Mesodermal cell (in vitro differentiated cells): ENCODE measurements at regions not wholly inside any gene's neighbourhood (a gene's known extent, or its start where the extent isn't known, plus 50 kb on each side); places are given as distances from the start of the nearest gene placed in this dataset.

Experiments
- H3K27ac ChIP-seq: 2 replicates; pipeline ENCODE4 v1.7.0; 2013; ENCODE audit warnings: mild to moderate bottlenecking, low read depth, low read length, moderate library complexity; ENCODE audit not compliant: severe bottlenecking
- H3K36me3 ChIP-seq: 2 replicates; pipeline ENCODE4 v1.7.1; 2013; ENCODE audit warnings: mild to moderate bottlenecking, low read length, moderate library complexity; ENCODE audit not compliant: control insufficient read depth, insufficient read depth
- H3K4me1 ChIP-seq: one replicate; pipeline ENCODE4 v1.7.1; 2013; ENCODE audit warnings: mild to moderate bottlenecking, low read length; ENCODE audit not compliant: insufficient read depth, control insufficient read depth, poor library complexity, severe bottlenecking
- H3K4me3 ChIP-seq: 2 replicates; pipeline ENCODE4 v1.7.0; 2013; ENCODE audit warnings: low read length, control low read depth, mild to moderate bottlenecking; ENCODE audit not compliant: insufficient read depth, poor library complexity, severe bottlenecking; ENCODE audit errors: extremely low read depth
- H3K9me3 ChIP-seq: 2 replicates; pipeline ENCODE4 v1.7.1; 2013; ENCODE audit warnings: mild to moderate bottlenecking, low read length, moderate library complexity; ENCODE audit not compliant: control insufficient read depth
- WGBS, 2 experiments: methylation state at CpG; one replicate each; pipeline ENCODE4 v1.1.5; 2013; ENCODE audit warnings: missing lambda C conversion rate in 2 of 2; ENCODE audit not compliant: insufficient coverage in 2 of 2; 5-methylcytosine and 5-hydroxymethylcytosine counted together

DNA sequence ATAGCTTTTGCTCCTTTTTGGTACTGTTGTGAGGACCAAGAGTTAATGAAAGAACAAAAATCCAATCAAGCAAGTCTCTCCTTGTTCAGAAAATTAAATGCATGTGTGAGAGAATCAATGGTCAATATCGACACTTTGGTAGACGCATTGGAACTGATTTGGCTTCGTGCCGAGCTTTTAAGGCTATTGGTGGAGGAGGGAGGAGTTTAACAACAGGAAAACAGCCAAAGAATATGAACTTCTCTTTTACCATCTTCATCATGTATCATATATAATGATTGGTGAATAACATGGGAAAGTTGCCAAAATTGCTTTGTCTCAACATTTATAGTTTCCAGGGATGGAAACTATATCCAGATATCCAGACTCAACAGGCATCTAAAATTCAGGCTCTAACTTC lies 266.5 kb upstream of the CITED2 start:
- no peaks in the 10 kb centered on the region for H3K9me3 ChIP-seq
- 100% methylated on average over 3 of the region's 4 CpGs; no CpG with 5 or more reads in 1 of the 2 experiments for WGBS, 2 experiments
- H3K4me3 ChIP-seq = no peak overlapping the region
- H3K36me3 ChIP-seq = no peaks in the 10 kb centered on the region
- H3K4me1 ChIP-seq = peaks cover 12% of the 10 kb centered on the region
- H3K27ac ChIP-seq = no peak overlapping the region

DNA sequence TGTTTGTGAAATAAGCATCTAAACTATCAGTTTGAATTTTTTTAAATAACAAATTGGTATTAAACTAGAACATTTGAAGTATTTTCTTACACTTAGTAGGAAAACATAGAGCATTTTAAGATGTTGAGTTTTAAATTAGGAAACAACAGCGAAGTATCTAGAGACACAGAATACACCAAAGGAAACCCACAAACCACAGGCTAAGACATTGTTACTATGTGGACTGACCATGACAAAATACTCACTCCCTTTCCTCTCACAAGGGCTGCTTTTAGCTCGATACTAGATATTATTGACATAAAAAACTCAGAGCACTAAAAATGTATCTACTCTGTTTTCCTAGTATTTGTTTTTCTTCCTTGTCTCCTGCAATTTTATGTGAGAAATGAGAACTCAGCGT lies 266.0 kb upstream of the CITED2 start:
- Histone ChIP-seq H3K9me3 (no peaks in the 10 kb centered on the region), H3K4me3 (no peak overlapping the region), H3K27ac (no peak overlapping the region), H3K4me1 (peaks cover 10% of the 10 kb centered on the region), H3K36me3 (no peaks in the 10 kb centered on the region)
- WGBS, 2 experiments = 83% methylated on average over 1 of the region's 3 CpGs; no CpG with 5 or more reads in 1 of the 2 experiments

DNA sequence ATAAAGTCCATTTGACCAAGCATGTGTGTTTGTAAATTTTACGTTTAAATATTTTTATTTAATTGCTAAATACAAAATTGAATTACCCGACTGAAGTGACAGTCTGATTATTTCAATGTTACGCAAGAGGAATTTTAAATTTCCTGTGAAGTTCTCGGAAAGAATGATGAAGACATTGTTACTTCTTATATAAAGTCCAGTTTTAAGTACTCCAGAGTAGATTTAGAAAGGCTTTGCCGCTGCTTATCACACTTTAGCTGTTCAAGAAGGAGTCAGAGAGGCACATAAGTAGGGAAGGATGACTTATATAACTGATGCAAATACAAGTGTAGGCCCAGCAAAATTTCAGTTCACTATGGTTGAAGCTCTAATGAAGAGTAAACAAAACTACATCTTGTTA lies 265.1 kb upstream of the CITED2 start:
- WGBS, 2 experiments = 100% methylated on average over 3 of the region's 5 CpGs
- no peak overlapping the region for H3K27ac ChIP-seq
- no peaks in the 10 kb centered on the region for H3K9me3 ChIP-seq
- no peak overlapping the region for H3K4me3 ChIP-seq
- peaks cover under 1% of the 10 kb centered on the region for H3K4me1 ChIP-seq
- no peaks in the 10 kb centered on the region for H3K36me3 ChIP-seq

DNA sequence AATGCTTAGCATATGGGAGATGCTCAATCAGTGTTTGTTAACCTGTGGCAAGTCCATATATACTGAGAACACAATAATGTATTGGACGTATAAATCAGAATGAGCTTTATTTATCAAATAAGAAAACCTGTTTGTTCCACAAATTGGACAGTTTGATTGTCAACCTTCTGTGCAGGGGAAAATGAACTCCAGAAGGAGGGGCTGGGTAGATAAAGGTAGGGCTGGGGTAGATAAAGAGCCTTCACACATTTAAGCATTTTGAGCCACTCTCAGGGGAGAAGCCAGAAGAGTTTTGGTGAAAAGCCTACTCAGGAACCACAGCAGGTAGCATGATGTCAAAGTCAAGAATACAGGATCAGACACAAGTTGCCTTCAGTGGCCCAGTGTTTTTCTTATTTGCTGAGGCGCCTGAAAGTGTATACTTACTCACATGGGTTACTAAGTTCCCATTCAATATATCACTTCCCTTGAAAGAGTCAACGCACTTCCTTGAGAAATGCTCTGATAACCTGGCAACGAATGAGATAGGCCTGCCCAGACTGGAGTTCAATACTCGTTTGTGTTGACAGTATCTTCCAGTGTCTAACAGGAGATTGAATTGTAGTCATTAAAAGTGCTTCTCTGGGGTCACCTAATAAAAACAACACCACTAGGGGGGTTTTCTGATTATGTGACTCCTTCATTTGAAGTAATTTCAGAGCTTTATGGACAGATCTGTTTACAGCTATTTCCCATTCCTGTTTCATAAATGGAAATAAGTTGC lies 263.9 kb upstream of the CITED2 start:
- Histone ChIP-seq H3K27ac (no peak overlapping the region), H3K36me3 (no peaks in the 10 kb centered on the region), H3K4me3 (no peak overlapping the region), H3K4me1 (no peaks in the 10 kb centered on the region), H3K9me3 (no peaks in the 10 kb centered on the region)
- 94 to 100% methylated on average over 3 to 4 of the region's 5 CpGs for WGBS, 2 experiments

DNA sequence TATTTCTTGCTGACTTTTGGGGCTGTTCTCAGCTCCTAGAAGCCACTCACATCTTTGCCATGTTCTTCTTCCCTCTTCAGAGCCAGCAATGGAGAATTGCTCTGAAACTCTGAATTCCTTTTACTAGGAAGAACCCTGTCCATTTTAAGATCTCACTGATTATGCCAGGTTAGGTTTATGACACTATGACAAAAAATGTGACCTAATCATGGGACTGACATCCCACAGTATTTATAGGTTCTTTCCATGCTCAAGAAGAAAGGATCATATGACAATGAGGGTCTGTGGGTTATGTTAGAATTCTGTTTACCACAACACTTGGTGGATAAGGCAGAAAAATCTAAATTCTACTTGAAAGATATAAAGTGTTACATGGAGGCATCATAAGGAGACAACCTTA lies 263.3 kb upstream of the CITED2 start:
- Histone ChIP-seq H3K36me3 (no peaks in the 10 kb centered on the region), H3K9me3 (no peaks in the 10 kb centered on the region), H3K27ac (no peak overlapping the region), H3K4me1 (no peaks in the 10 kb centered on the region), H3K4me3 (no peak overlapping the region)

DNA sequence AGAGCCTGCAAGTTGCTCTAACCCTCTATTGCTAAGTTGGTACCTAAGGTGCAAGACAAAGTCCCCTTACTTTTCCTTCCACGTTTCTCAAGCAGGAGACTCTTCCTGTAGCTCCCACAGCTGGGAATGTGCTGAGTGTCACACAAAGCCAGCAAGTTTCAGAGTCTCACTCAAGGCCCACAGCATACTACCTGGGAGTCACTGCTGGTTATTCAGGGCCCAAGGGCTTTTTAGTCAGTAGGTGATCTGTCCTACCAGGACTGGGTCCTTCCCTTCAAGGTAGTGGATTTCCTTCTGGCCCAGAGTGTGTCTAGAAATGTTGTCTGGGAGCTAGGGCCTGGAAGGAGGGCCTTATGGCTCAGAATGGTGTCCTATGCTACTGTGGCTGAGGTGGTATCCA lies 261.9 kb upstream of the CITED2 start:
- 100% methylated on average over 1 of the region's 1 CpG; no CpG with 5 or more reads in 1 of the 2 experiments for WGBS, 2 experiments
- Histone ChIP-seq H3K4me1 (no peaks in the 10 kb centered on the region), H3K9me3 (no peaks in the 10 kb centered on the region), H3K4me3 (no peak overlapping the region), H3K36me3 (no peaks in the 10 kb centered on the region), H3K27ac (no peak overlapping the region)

DNA sequence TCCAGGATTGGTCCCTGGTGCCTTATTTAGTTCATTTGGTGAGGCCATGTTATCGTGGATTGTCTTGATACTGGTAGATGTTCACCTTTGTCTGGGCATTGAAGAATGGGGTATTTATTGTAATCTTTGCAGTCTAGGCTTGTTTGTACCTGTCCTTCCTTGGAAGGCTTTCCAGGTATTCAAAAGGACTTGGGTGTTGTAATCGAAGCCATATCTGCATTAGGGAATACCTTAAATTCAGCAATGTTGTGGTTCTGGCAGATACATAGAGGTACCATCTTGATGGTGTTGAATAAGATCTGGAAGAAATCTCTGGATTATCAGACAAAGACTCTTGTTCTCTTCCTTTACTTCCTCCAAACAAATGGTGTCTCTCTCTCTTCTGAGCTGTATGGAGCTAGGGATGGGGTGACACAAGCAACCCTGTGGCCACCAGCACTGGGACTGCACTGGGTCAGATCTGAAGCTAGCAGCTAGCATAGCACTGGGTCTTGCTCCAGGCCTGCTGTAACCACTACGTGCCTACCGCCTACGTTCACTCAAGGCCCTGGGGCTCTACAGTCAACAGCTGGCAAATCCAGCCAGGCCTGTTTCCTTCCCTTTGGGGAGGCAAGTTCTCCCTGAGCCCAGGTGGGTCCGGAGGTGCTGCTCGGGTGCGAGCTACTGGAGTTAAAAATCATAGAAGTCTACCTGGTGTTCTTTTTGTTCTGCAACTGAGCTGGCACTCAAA lies 261.1 kb upstream of the CITED2 start:
- no peak overlapping the region for H3K4me3 ChIP-seq
- H3K4me1 ChIP-seq = no peaks in the 10 kb centered on the region
- no peak overlapping the region for H3K27ac ChIP-seq
- no peaks in the 10 kb centered on the region for H3K36me3 ChIP-seq
- WGBS, 2 experiments = 90 to 100% methylated on average over 4 of the region's 8 CpGs
- H3K9me3 ChIP-seq = peaks cover 3% of the 10 kb centered on the region

DNA sequence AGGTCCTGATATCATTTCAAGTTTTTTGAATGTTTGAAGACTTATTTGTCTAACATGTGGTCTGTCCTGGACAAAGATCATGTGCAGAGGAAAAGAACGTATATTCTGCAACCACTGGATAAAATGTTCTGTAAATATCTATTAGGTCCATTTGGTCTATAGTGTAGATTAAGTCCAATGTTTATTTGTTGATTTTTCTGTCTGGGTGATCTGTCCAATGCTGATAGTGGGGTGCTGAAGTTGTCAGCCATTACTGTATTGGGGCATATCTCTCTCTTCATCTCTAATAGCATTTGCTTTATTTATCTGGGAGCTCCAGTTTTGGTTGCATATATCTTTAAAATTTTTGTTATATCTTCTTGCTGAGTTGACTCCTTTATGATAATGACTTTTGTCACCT lies 258.4 kb upstream of the CITED2 start:
- Histone ChIP-seq H3K4me1 (no peaks in the 10 kb centered on the region), H3K9me3 (peaks cover 3% of the 10 kb centered on the region), H3K4me3 (no peak overlapping the region), H3K36me3 (no peaks in the 10 kb centered on the region), H3K27ac (no peak overlapping the region)
- 100% methylated on average over 1 of the region's 1 CpG for WGBS, 2 experiments

DNA sequence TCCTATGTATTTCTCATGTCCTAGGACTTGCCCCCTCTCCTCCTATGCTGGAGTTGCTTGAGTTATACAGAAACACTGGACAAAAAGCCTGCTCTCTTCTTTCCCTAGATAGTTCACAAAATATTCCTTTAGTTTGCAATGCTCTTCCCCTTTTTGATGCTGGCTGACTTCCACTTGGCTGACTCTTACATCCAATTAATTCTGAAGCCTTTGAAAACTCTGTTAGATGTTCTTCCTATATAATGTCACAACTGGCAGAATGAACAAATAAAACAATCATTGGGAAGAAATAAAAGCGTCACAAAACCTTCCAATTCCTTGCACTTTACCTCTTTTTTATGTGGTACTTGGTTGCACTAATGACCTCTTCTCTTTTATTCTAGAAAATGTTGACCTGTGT lies 253.8 kb upstream of the CITED2 start:
- 100% methylated on average over 1 of the region's 1 CpG; no CpG with 5 or more reads in 1 of the 2 experiments for WGBS, 2 experiments
- Histone ChIP-seq H3K27ac (no peak overlapping the region), H3K9me3 (peaks cover 3% of the 10 kb centered on the region), H3K4me3 (no peak overlapping the region), H3K36me3 (no peaks in the 10 kb centered on the region), H3K4me1 (no peaks in the 10 kb centered on the region)

DNA sequence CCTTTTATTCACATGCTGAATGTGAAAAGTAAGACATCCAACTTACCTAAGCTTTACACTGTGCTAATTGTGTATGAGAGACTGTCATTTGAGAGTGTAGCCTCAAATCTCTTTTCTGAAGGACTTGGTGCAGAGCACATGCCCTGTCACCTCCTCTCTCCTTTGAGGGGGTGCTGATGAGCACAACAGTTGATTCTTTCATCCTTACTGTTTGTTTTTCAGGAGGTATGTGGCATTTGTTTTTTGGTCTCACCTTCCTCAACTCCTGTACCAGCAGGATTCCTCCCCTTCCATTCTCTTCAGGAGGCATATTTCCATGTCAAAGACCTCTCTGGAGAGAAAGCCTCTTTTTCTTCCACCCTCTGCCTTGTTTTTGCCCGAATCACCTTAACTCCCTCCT lies 252.6 kb upstream of the CITED2 start:
- Histone ChIP-seq H3K9me3 (peaks cover 3% of the 10 kb centered on the region), H3K27ac (no peak overlapping the region), H3K36me3 (no peaks in the 10 kb centered on the region), H3K4me3 (no peak overlapping the region), H3K4me1 (no peaks in the 10 kb centered on the region)
- 40% methylated on average over 1 of the region's 1 CpG; no CpG with 5 or more reads in 1 of the 2 experiments for WGBS, 2 experiments
